Endothelial cell of umbilical vein (primary cell): ENCODE measurements at regions not wholly inside any gene's neighbourhood (a gene's known extent, or its start where the extent isn't known, plus 50 kb on each side); places are given as distances from the start of the nearest gene placed in this dataset.

ENCODE experiments used
- BruUV-seq: library from RNA; stranded (reverse); fragments of 400-500 nt; replicated peaks from 2 replicates; lab custom pipeline; 2021; lab: Mats Ljungman, UMichigan
- CTCF ChIA-PET: fragments of 300-600, 350-600 bp; sonication (Branson Sonifier 250); formaldehyde crosslinking; loops from one replicate; lab custom pipeline; 2021; ENCODE audit warnings: antibody characterized with exemption, inconsistent platforms; lab: Charles Lee
- POLR2A ChIA-PET: fragments of 300-600, 350-600 bp; sonication (Branson Sonifier 250); formaldehyde crosslinking; loops from one replicate; lab custom pipeline; 2021; ENCODE audit warnings: antibody characterized with exemption, inconsistent platforms; lab: Charles Lee
- DNase-seq: peaks from one replicate; pipeline ENCODE4 v3.0.0-alpha.2; 2011; ENCODE audit warnings: low read depth, low spot score
- FAIRE-seq: peaks from 2 replicates; lab custom pipeline; 2011; peaks lifted over from hg19 to GRCh38; lab: Jason Lieb, UNC
- H2AFZ ChIP-seq: 2 replicates; pipeline ENCODE4 v1.6.0; 2012; ENCODE audit warnings: low read depth, low read length, control low read depth, inconsistent platforms
- H3K27ac ChIP-seq: 2 replicates; pipeline ENCODE4 v1.5.1; 2011; ENCODE audit warnings: low read depth, mild to moderate bottlenecking, control low read depth, low read length, moderate library complexity; ENCODE audit not compliant: insufficient read depth
- H3K27me3 ChIP-seq, 2 experiments: 2 replicates each; pipeline versions ENCODE4 v1.6.0 to v1.6.1; 2011; ENCODE audit warnings: low read length in 2 of 2, mixed read lengths in 1 of 2; ENCODE audit not compliant: control insufficient read depth in 2 of 2, insufficient read depth in 2 of 2
- H3K36me3 ChIP-seq, 2 experiments: 2 replicates in 1 of 2; 3 replicates in 1 of 2; pipeline ENCODE4 v1.5.1; 2011; ENCODE audit warnings: low read length in 2 of 2, mild to moderate bottlenecking in 1 of 2, moderate library complexity in 1 of 2; ENCODE audit not compliant: control insufficient read depth in 2 of 2, insufficient read depth in 2 of 2; ENCODE audit errors: extremely low read depth in 1 of 2
- H3K4me1 ChIP-seq: 3 replicates; pipeline ENCODE4 v1.5.1; 2011; ENCODE audit warnings: mild to moderate bottlenecking, low read length; ENCODE audit not compliant: control insufficient read depth, insufficient read depth; ENCODE audit errors: extremely low read depth
- H3K4me2 ChIP-seq: 2 replicates; pipeline ENCODE4 v1.6.1; 2011; ENCODE audit warnings: low read length, control low read depth, mixed read lengths; ENCODE audit not compliant: insufficient read depth
- H3K4me3 ChIP-seq, 3 experiments: fragments of 200-600 bp in 1 of 3; sonication (generic), shearing (Covaris generic) in 1 of 3; replicated peaks in 1 of 3; 2 replicates each; pipeline ENCODE4 v1.5.1; 2011 to 2016; ENCODE audit warnings: control low read depth in 3 of 3, low read length in 3 of 3, mild to moderate bottlenecking in 2 of 3, inconsistent platforms in 1 of 3, low read depth in 1 of 3, moderate library complexity in 1 of 3; ENCODE audit not compliant: insufficient read depth in 1 of 3
- H3K79me2 ChIP-seq: 2 replicates; pipeline ENCODE4 v1.6.0; 2012; ENCODE audit warnings: low read length, inconsistent platforms; ENCODE audit not compliant: control insufficient read depth, insufficient read depth
- H3K9ac ChIP-seq: replicated peaks from 2 replicates; pipeline ENCODE3; 2011; ENCODE audit warnings: low read length, control low read depth; ENCODE audit not compliant: insufficient read depth; ENCODE audit errors: extremely low read depth
- H3K9me1 ChIP-seq: replicated peaks from 3 replicates; pipeline ENCODE4 v1.6.0; 2011; ENCODE audit warnings: mild to moderate bottlenecking, low read length; ENCODE audit not compliant: control insufficient read depth, insufficient read depth; ENCODE audit errors: extremely low read depth
- H3K9me3 ChIP-seq: replicated peaks from 2 replicates; pipeline ENCODE4 v1.5.1; 2012; ENCODE audit warnings: low read length, inconsistent platforms; ENCODE audit not compliant: control insufficient read depth, insufficient read depth
- H4K20me1 ChIP-seq: replicated peaks from 2 replicates; pipeline ENCODE3; 2011; ENCODE audit warnings: mild to moderate bottlenecking, low read length; ENCODE audit not compliant: control insufficient read depth, insufficient read depth; ENCODE audit errors: extremely low read depth
- EZH2 ChIP-seq: IDR thresholded peaks from 2 replicates; pipeline ENCODE4 v1.6.1; 2012; ENCODE audit warnings: borderline replicate concordance, low read depth, mild to moderate bottlenecking, moderate library complexity, low read length, inconsistent platforms; ENCODE audit not compliant: severe bottlenecking
- FOS ChIP-seq: IDR thresholded peaks from 2 replicates; pipeline ENCODE4 v1.6.1; 2011; ENCODE audit warnings: mild to moderate bottlenecking, low read length, moderate library complexity, borderline replicate concordance; ENCODE audit not compliant: insufficient read depth
- GATA2 ChIP-seq: IDR thresholded peaks from 2 replicates; pipeline ENCODE4 v1.7.0; 2011; ENCODE audit warnings: low read depth, mild to moderate bottlenecking, moderate library complexity, mixed read lengths, low read length; ENCODE audit not compliant: insufficient read length, insufficient read depth
- JUN ChIP-seq: IDR thresholded peaks from 2 replicates; pipeline ENCODE4 v1.6.1; 2011; ENCODE audit warnings: borderline replicate concordance, low read depth; ENCODE audit not compliant: insufficient read length, insufficient read depth
- MAX ChIP-seq: IDR thresholded peaks from 2 replicates; pipeline ENCODE4 v1.6.1; 2011; ENCODE audit not compliant: insufficient read depth, insufficient read length
- MYC ChIP-seq: IDR thresholded peaks from one replicate; pipeline ENCODE4 v1.6.1; 2011; ENCODE audit warnings: mild to moderate bottlenecking, low read depth, low read length
- POLR2A ChIP-seq: IDR thresholded peaks from 2 replicates; pipeline ENCODE4 v1.6.1; 2012; ENCODE audit warnings: low read depth, mild to moderate bottlenecking, control low read depth, low read length
- POLR2AphosphoS5 ChIP-seq: IDR thresholded peaks from 2 replicates; pipeline ENCODE4 v1.6.1; 2012; ENCODE audit warnings: low read depth, mild to moderate bottlenecking, control low read depth, low read length, moderate library complexity; ENCODE audit not compliant: insufficient read depth
- dilution Hi-C: fragments of 300-500 bp; cut with MboI; formaldehyde crosslinking; loops from one replicate; pipeline ENCODE4 v1.15.0; 2019; ENCODE audit warnings: low sequenced_read_pairs; ENCODE audit not compliant: extremely low pct_ligation_motif_present
- intact Hi-C: fragments of 100-400 bp; cut with micrococcal nuclease; formaldehyde crosslinking; loops from one replicate; pipeline ENCODE4 v1.10.0; 2022
- TF ChIP-seq, protein P1 (sequence below), 2 donors: IDR thresholded peaks; 1 replicate in 1 of 2; 2 replicates in 1 of 2; pipeline ENCODE4 v1.5.1; 2011; ENCODE audit warnings: low read length in 2 of 2, mild to moderate bottlenecking in 2 of 2, moderate library complexity in 2 of 2, control low read depth in 1 of 2, inconsistent platforms in 1 of 2, low read depth in 1 of 2; ENCODE audit not compliant: insufficient read depth in 1 of 2; ENCODE audit errors: extremely low read depth in 1 of 2

- POLR2A ChIA-PET: interaction anchor here (0.6 kb wide), 1 partner anchor 911 kb away, joined by 6 read pairs; no protein-coding TSS in a partner anchor
- no peaks in the 10 kb centered on the region for H3K9me1 ChIP-seq
- H4K20me1 ChIP-seq: no peaks in the 10 kb centered on the region
- dilution Hi-C loops (no loop called here), intact Hi-C loops (loop anchor here (2.0 kb wide), 1 partner anchor 100 kb away; the partner anchor contains the start of gene FYN)
- H3K79me2 ChIP-seq: no peaks in the 10 kb centered on the region
- H3K9me3 ChIP-seq: no peaks in the 10 kb centered on the region
- FAIRE-seq (peak; percentile 95), DNase-seq (peak; percentile 90)
- peaks cover 24% of the 10 kb centered on the region for H3K4me1 ChIP-seq
- no peak for TF ChIP-seq MAX
- TF ChIP-seq, protein P1, sequence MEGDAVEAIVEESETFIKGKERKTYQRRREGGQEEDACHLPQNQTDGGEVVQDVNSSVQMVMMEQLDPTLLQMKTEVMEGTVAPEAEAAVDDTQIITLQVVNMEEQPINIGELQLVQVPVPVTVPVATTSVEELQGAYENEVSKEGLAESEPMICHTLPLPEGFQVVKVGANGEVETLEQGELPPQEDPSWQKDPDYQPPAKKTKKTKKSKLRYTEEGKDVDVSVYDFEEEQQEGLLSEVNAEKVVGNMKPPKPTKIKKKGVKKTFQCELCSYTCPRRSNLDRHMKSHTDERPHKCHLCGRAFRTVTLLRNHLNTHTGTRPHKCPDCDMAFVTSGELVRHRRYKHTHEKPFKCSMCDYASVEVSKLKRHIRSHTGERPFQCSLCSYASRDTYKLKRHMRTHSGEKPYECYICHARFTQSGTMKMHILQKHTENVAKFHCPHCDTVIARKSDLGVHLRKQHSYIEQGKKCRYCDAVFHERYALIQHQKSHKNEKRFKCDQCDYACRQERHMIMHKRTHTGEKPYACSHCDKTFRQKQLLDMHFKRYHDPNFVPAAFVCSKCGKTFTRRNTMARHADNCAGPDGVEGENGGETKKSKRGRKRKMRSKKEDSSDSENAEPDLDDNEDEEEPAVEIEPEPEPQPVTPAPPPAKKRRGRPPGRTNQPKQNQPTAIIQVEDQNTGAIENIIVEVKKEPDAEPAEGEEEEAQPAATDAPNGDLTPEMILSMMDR (IDR thresholded peaks at IDR 0.05; ENCODE audit: extremely low read depth in 1 of 2, insufficient read depth in 1 of 2, low read depth in 1 of 2, low read length in 2 of 2): no peak
- peak; percentile 72 for TF ChIP-seq POLR2AphosphoS5
- peak; percentile 57 for TF ChIP-seq GATA2
- peak; percentile 23 for TF ChIP-seq MYC
- no peak for TF ChIP-seq JUN
- peak; percentile 55 for TF ChIP-seq POLR2A
- TF ChIP-seq FOS: peak; percentile 73
- no peak for TF ChIP-seq EZH2
- no peaks in the 10 kb centered on the region for H3K36me3 ChIP-seq
- CTCF ChIA-PET: interaction anchor here (0.6 to 1.6 kb wide), 8 partner anchors 10 to 169 kb away, joined by 3 to 7 read pairs (median 3); partner anchors contain the start of gene FYN
- peak overlapping the region; percentile 87 for H2AFZ ChIP-seq
- BruUV-seq: TSS peak; percentile 93
- H3K4me2 ChIP-seq: peak overlapping the region; percentile 68
- H3K4me3 ChIP-seq: peak overlapping the region in 2 of 3 experiments; percentile 4 to 9
- H3K27me3 ChIP-seq: no peaks in the 10 kb centered on the region
- peak overlapping the region; percentile 88 for H3K9ac ChIP-seq
- H3K27ac ChIP-seq: peak overlapping the region; percentile 93
Observed at GRCh38 chr6:111973118-111973761, 80.7 kb upstream of the CCN6 start.
